ELR (cell line): ENCODE measurements at regions not wholly inside any gene's neighbourhood (a gene's known extent, or its start where the extent isn't known, plus 50 kb on each side); places are given as distances from the start of the nearest gene placed in this dataset.
"Not testable (repeated sequence)": the region's sequence is repeated elsewhere in the genome, so short reads cannot be mapped to it uniquely, and the experiment has no call there.

Source experiments
- DNase-seq: peaks from one replicate; pipeline ENCODE4 v3.0.0-alpha.2; 2015; ENCODE audit warnings: low read depth

GRCh38 chr15:26026671-26027070 lies 163.5 kb upstream of the ATP10A start:
- not testable (repeated sequence) for DNase-seq

GRCh38 chr15:26024241-26024640 lies 161.1 kb upstream of the ATP10A start:
- DNase-seq = no peak

GRCh38 chr15:26023691-26024090 lies 160.6 kb upstream of the ATP10A start:
- DNase-seq = no peak

GRCh38 chr15:26023231-26023630 lies 160.1 kb upstream of the ATP10A start:
- no peak for DNase-seq

- DNase-seq = no peak
Measured at GRCh38 chr15:26020871-26021270, 157.7 kb upstream of the ATP10A start.

- no peak for DNase-seq
Measured at GRCh38 chr15:26017665-26018064, 154.5 kb upstream of the ATP10A start.

- DNase-seq = no peak
Measured at GRCh38 chr15:26015516-26016075, 152.5 kb upstream of the ATP10A start.

- no peak for DNase-seq
Measured at GRCh38 chr15:26013981-26014380, 150.9 kb upstream of the ATP10A start.

GRCh38 chr15:26011916-26012315 lies 148.8 kb upstream of the ATP10A start:
- no peak for DNase-seq

GRCh38 chr15:26007151-26007550 lies 144.0 kb upstream of the ATP10A start:
- no peak for DNase-seq

GRCh38 chr15:26001201-26001600 lies 138.1 kb upstream of the ATP10A start:
- no peak for DNase-seq

- no peak for DNase-seq
Measured at GRCh38 chr15:25993506-25993905, 130.4 kb upstream of the ATP10A start.

- no peak for DNase-seq
Measured at GRCh38 chr15:25990220-25990619, 127.1 kb upstream of the ATP10A start.

- no peak for DNase-seq
Measured at GRCh38 chr15:25989327-25989726, 126.2 kb upstream of the ATP10A start.

- DNase-seq = not testable (repeated sequence)
Measured at GRCh38 chr15:25988716-25989115, 125.6 kb upstream of the ATP10A start.

- DNase-seq = no peak
Measured at GRCh38 chr15:25987638-25988037, 124.5 kb upstream of the ATP10A start.

GRCh38 chr15:25985165-25985564 lies 122.0 kb upstream of the ATP10A start:
- DNase-seq = no peak

GRCh38 chr15:25982736-25983135 lies 119.6 kb upstream of the ATP10A start:
- no peak for DNase-seq

- DNase-seq = no peak
Measured at GRCh38 chr15:25981114-25981513, 118.0 kb upstream of the ATP10A start.

- DNase-seq = no peak
Measured at GRCh38 chr15:25972141-25972675, 109.1 kb upstream of the ATP10A start.

GRCh38 chr15:25971053-25971452 lies 107.9 kb upstream of the ATP10A start:
- DNase-seq = no peak

- DNase-seq = no peak
Measured at GRCh38 chr15:25969886-25970285, 106.8 kb upstream of the ATP10A start.

GRCh38 chr15:25967116-25967515 lies 104.0 kb upstream of the ATP10A start:
- DNase-seq = no peak

- DNase-seq = no peak
Measured at GRCh38 chr15:25965326-25965725, 102.2 kb upstream of the ATP10A start.
